K562 (cell line): ENCODE measurements at regions not wholly inside any gene's neighbourhood (a gene's known extent, or its start where the extent isn't known, plus 50 kb on each side); places are given as distances from the start of the nearest gene placed in this dataset.
"Not testable (repeated sequence)": the region's sequence is repeated elsewhere in the genome, so short reads cannot be mapped to it uniquely, and the experiment has no call there.

Experiments
- ATAC-seq: fragments of 200-7000 bp; cut with Tn5 transposase; 3 replicates; pipeline ENCODE4 v1.9.1; 2020; ENCODE audit warnings: moderate library complexity
- BruUV-seq: library from RNA; stranded (reverse); fragments of 400-500 nt; replicated peaks from 2 replicates; lab custom pipeline; 2021; lab: Mats Ljungman, UMichigan
- CTCF ChIA-PET: fragments of 300-600 bp; formaldehyde crosslinking; extraction: SDS; loops from one replicate; lab custom pipeline; 2021; ENCODE audit warnings: low intra/inter-chr PET ratio; lab: Yijun Ruan, JAX
- POLR2A ChIA-PET: fragments of 300-600, 350-650 bp; sonication (Branson Sonifier 250); formaldehyde crosslinking; extraction: SDS; loops from one replicate; lab custom pipeline; 2021; ENCODE audit warnings: antibody characterized with exemption, inconsistent platforms; lab: Yijun Ruan, JAX
- DNase-seq, 4 experiments: peaks; one replicate each; pipeline versions ENCODE4 v3.0.0 to v3.0.0-alpha.2; 2011 to 2018; ENCODE audit warnings: low spot score in 3 of 4, mixed read lengths in 3 of 4; ENCODE audit errors: extremely low read depth in 1 of 4
- FAIRE-seq: peaks from 2 replicates; lab custom pipeline; 2011; peaks lifted over from hg19 to GRCh38; lab: Jason Lieb, UNC
- H2AFZ ChIP-seq: 2 replicates; pipeline ENCODE4 v1.6.0; 2011; ENCODE audit warnings: low read depth, low read length, control low read depth, inconsistent platforms
- H3K27ac ChIP-seq: fragments of 200-600 bp; 3 replicates; pipeline ENCODE4 v1.8.0; 2011; ENCODE audit warnings: low read depth, mild to moderate bottlenecking, control low read depth, inconsistent platforms, low read length, moderate library complexity, mixed read lengths; ENCODE audit errors: extremely low read depth
- H3K27me3 ChIP-seq, 2 experiments: fragments of 300-600 bp in 1 of 2; 2 replicates in 1 of 2; 3 replicates in 1 of 2; pipeline versions ENCODE4 v1.6.0 to v1.8.0; 2011; ENCODE audit warnings: inconsistent platforms in 2 of 2, low read length in 2 of 2, mild to moderate bottlenecking in 1 of 2, mixed read lengths in 1 of 2, moderate library complexity in 1 of 2; ENCODE audit not compliant: control insufficient read depth in 2 of 2, insufficient read depth in 2 of 2
- H3K36me3 ChIP-seq: fragments of 300-600 bp; 3 replicates; pipeline ENCODE4 v1.8.0; 2011; ENCODE audit warnings: mild to moderate bottlenecking, low read length, inconsistent platforms; ENCODE audit not compliant: control insufficient read depth, insufficient read depth
- H3K4me1 ChIP-seq, 2 experiments: fragments of 200-600 bp in 1 of 2; replicated peaks in 1 of 2; 2 replicates in 1 of 2; 3 replicates in 1 of 2; pipeline versions ENCODE4 v1.5.1 to v1.8.0; 2011; ENCODE audit warnings: inconsistent platforms in 2 of 2, low read length in 2 of 2, mild to moderate bottlenecking in 1 of 2, mixed read lengths in 1 of 2, moderate library complexity in 1 of 2; ENCODE audit not compliant: control insufficient read depth in 2 of 2, insufficient read depth in 2 of 2
- H3K4me2 ChIP-seq: 2 replicates; pipeline ENCODE4 v1.6.1; 2011; ENCODE audit warnings: low read length, control low read depth, inconsistent platforms, mixed read lengths; ENCODE audit not compliant: insufficient read depth
- H3K4me3 ChIP-seq: fragments of 200-600 bp; sonication (generic), shearing (Covaris generic); 2 replicates; pipeline ENCODE4 v1.5.1; 2016; ENCODE audit warnings: control low read depth, inconsistent platforms
- H3K79me2 ChIP-seq: fragments of 200-600 bp; 3 replicates; pipeline ENCODE4 v1.8.0; 2011; ENCODE audit warnings: low read length, inconsistent platforms; ENCODE audit not compliant: control insufficient read depth, insufficient read depth
- H3K9ac ChIP-seq, 2 experiments: 2 replicates each; pipeline versions ENCODE4 v1.6.0 to v1.6.1; 2011; ENCODE audit warnings: low read depth in 2 of 2, low read length in 2 of 2, control low read depth in 1 of 2, inconsistent platforms in 1 of 2, mild to moderate bottlenecking in 1 of 2, mixed read lengths in 1 of 2; ENCODE audit not compliant: insufficient read depth in 1 of 2
- H3K9me1 ChIP-seq: one replicate; pipeline ENCODE4 v1.6.0; 2011; ENCODE audit warnings: inconsistent platforms, mild to moderate bottlenecking, low read length, moderate library complexity; ENCODE audit not compliant: control insufficient read depth, insufficient read depth
- H3K9me3 ChIP-seq: replicated peaks from 2 replicates; pipeline ENCODE4 v1.5.1; 2011; ENCODE audit warnings: low read depth, low read length, inconsistent platforms; ENCODE audit not compliant: control insufficient read depth, insufficient read depth
- H4K20me1 ChIP-seq: replicated peaks from 2 replicates; pipeline ENCODE4 v1.6.1; 2011; ENCODE audit warnings: low read length, inconsistent platforms, mixed read lengths; ENCODE audit not compliant: control insufficient read depth, insufficient read depth
- WGBS: fragments of 100-300 bp; shearing (Covaris generic); methylation state at CpG from one replicate; pipeline ENCODE4 v1.1.6; 2016; ENCODE audit warnings: low coverage, mixed read lengths; ENCODE audit not compliant: insufficient coverage; ENCODE audit errors: missing lambda C conversion rate; 5-methylcytosine and 5-hydroxymethylcytosine counted together
- in situ Hi-C: fragments of 300-500 bp; cut with MboI; formaldehyde crosslinking; loops from 4 replicates; pipeline ENCODE4 v1.15.0; 2018; ENCODE audit warnings: inconsistent platforms, mixed read lengths
- intact Hi-C: fragments of 100-400 bp; cut with micrococcal nuclease; formaldehyde crosslinking; loops from 2 replicates; pipeline ENCODE4 v1.14.2; 2022

- H3K9ac ChIP-seq, FAIRE-seq, H3K9me1 ChIP-seq, BruUV-seq, H3K79me2 ChIP-seq, ATAC-seq, H4K20me1 ChIP-seq, in situ Hi-C loops, H3K36me3 ChIP-seq, H3K4me3 ChIP-seq, H3K4me1 ChIP-seq, POLR2A ChIA-PET, CTCF ChIA-PET, H2AFZ ChIP-seq, H3K27ac ChIP-seq, H3K9me3 ChIP-seq, DNase-seq, H3K4me2 ChIP-seq, intact Hi-C loops: not testable (repeated sequence)
- 72% methylated on average over 5 of the region's 57 CpGs for WGBS
- peaks cover 9 to 14% of the 10 kb centered on the region in 2 experiments; a peak in 4 of 5 replicates for H3K27me3 ChIP-seq
Observed at GRCh38 chr2:44067012-44067790, 71.4 kb upstream of the LRPPRC start.

- POLR2A ChIA-PET, CTCF ChIA-PET, H3K4me2 ChIP-seq, H3K9ac ChIP-seq, BruUV-seq, intact Hi-C loops, H4K20me1 ChIP-seq, H3K9me1 ChIP-seq, H3K27ac ChIP-seq, H3K36me3 ChIP-seq, H3K9me3 ChIP-seq, in situ Hi-C loops, H3K79me2 ChIP-seq, H2AFZ ChIP-seq, H3K4me3 ChIP-seq, H3K4me1 ChIP-seq, DNase-seq, FAIRE-seq, H3K27me3 ChIP-seq, ATAC-seq: not testable (repeated sequence)
- 19% methylated on average over 10 of the region's 22 CpGs for WGBS
Observed at GRCh38 chr2:44067791-44068181, 72.0 kb upstream of the LRPPRC start.
